HG03039 (cell line): ENCODE measurements at regions not wholly inside any gene's neighbourhood (a gene's known extent, or its start where the extent isn't known, plus 50 kb on each side); places are given as distances from the start of the nearest gene placed in this dataset.
"Not testable (repeated sequence)": the region's sequence is repeated elsewhere in the genome, so short reads cannot be mapped to it uniquely, and the experiment has no call there.

Experiments
- ATAC-seq: cut with Tn5 transposase; IDR thresholded peaks from one replicate; pipeline ENCODE4 v1.9.1; 2021; ENCODE audit warnings: mild to moderate bottlenecking, moderate library complexity; ENCODE audit not compliant: unreplicated experiment

GRCh38 chr2:111385226-111385957, 264.7 kb downstream of the BCL2L11 start:
- not testable (repeated sequence) for ATAC-seq

- ATAC-seq, result not testable (repeated sequence)
These were observed 269.9 kb downstream of the BCL2L11 start for GRCh38 chr2:111390605-111391004.

- ATAC-seq, result not testable (repeated sequence)
These were observed 274.8 kb downstream of the BCL2L11 start for GRCh38 chr2:111395350-111396128.

- not testable (repeated sequence) for ATAC-seq
These were observed 280.0 kb downstream of the BCL2L11 start for GRCh38 chr2:111400598-111401253.

- ATAC-seq, result not testable (repeated sequence)
These were observed 280.8 kb downstream of the BCL2L11 start for GRCh38 chr2:111401270-111402140.

- ATAC-seq, result not testable (repeated sequence)
These were observed 281.7 kb downstream of the BCL2L11 start for GRCh38 chr2:111402450-111402849.

GRCh38 chr2:111403287-111403686, 282.6 kb downstream of the BCL2L11 start:
- ATAC-seq, result not testable (repeated sequence)

GRCh38 chr2:111406616-111407015, 285.9 kb downstream of the BCL2L11 start:
- not testable (repeated sequence) for ATAC-seq

GRCh38 chr2:111407632-111408194, 287.0 kb downstream of the BCL2L11 start:
- ATAC-seq, result not testable (repeated sequence)

- ATAC-seq, result not testable (repeated sequence)
These were observed 290.2 kb downstream of the BCL2L11 start for GRCh38 chr2:111410868-111411406.

- not testable (repeated sequence) for ATAC-seq
These were observed 291.4 kb downstream of the BCL2L11 start for GRCh38 chr2:111411867-111412681.

GRCh38 chr2:111412841-111413650, 292.3 kb downstream of the BCL2L11 start:
- not testable (repeated sequence) for ATAC-seq

- not testable (repeated sequence) for ATAC-seq
These were observed 293.2 kb downstream of the BCL2L11 start for GRCh38 chr2:111413950-111414349.

- not testable (repeated sequence) for ATAC-seq
These were observed 295.3 kb downstream of the BCL2L11 start for GRCh38 chr2:111415765-111416743.

GRCh38 chr2:111417026-111417425, 296.3 kb downstream of the BCL2L11 start:
- not testable (repeated sequence) for ATAC-seq

- ATAC-seq, result not testable (repeated sequence)
These were observed 297.6 kb downstream of the BCL2L11 start for GRCh38 chr2:111418091-111418875.
